Mononuclear cell (primary cell): ENCODE measurements at regions not wholly inside any gene's neighbourhood (a gene's known extent, or its start where the extent isn't known, plus 50 kb on each side); places are given as distances from the start of the nearest gene placed in this dataset.

Experiments
- H3K27me3 ChIP-seq: 2 replicates; pipeline ENCODE4 v1.6.0; 2011; ENCODE audit warnings: low read length, control low read depth; ENCODE audit not compliant: insufficient read depth
- H3K4me1 ChIP-seq: 2 replicates; pipeline ENCODE4 v1.5.1; 2011; ENCODE audit warnings: mild to moderate bottlenecking, low read length, control low read depth; ENCODE audit not compliant: insufficient read depth
- H3K4me3 ChIP-seq: 2 replicates; pipeline ENCODE4 v1.5.1; 2011; ENCODE audit warnings: mild to moderate bottlenecking, low read length, moderate library complexity
- H3K9me3 ChIP-seq: 2 replicates; pipeline ENCODE4 v1.5.1; 2011; ENCODE audit warnings: low read depth, mild to moderate bottlenecking, control low read depth, low read length

GRCh38 chr16:79369796-79370195, 230.7 kb downstream of the MAF start:
- H3K9me3 ChIP-seq: no peaks in the 10 kb centered on the region
- H3K27me3 ChIP-seq: no peaks in the 10 kb centered on the region
- peaks cover 5% of the 10 kb centered on the region for H3K4me1 ChIP-seq
- H3K4me3 ChIP-seq: no peak overlapping the region

GRCh38 chr16:79367822-79368221, 232.7 kb downstream of the MAF start:
- Histone ChIP-seq H3K27me3 (no peaks in the 10 kb centered on the region), H3K9me3 (no peaks in the 10 kb centered on the region), H3K4me3 (no peak overlapping the region), H3K4me1 (peaks cover 4% of the 10 kb centered on the region)

- Histone ChIP-seq H3K27me3 (no peaks in the 10 kb centered on the region), H3K4me1 (no peaks in the 10 kb centered on the region), H3K9me3 (no peaks in the 10 kb centered on the region), H3K4me3 (no peak overlapping the region)
These were observed 233.9 kb downstream of the MAF start for GRCh38 chr16:79366635-79367034.

- no peaks in the 10 kb centered on the region for H3K4me1 ChIP-seq
- no peaks in the 10 kb centered on the region for H3K27me3 ChIP-seq
- no peaks in the 10 kb centered on the region for H3K9me3 ChIP-seq
- H3K4me3 ChIP-seq: no peak overlapping the region
These were observed 234.8 kb downstream of the MAF start for GRCh38 chr16:79365702-79366101.

- Histone ChIP-seq H3K27me3 (no peaks in the 10 kb centered on the region), H3K4me1 (no peaks in the 10 kb centered on the region), H3K4me3 (no peak overlapping the region)
These were observed 237.1 kb downstream of the MAF start for GRCh38 chr16:79363484-79363883.

GRCh38 chr16:79363035-79363434, 237.5 kb downstream of the MAF start:
- no peaks in the 10 kb centered on the region for H3K4me1 ChIP-seq
- H3K9me3 ChIP-seq: no peaks in the 10 kb centered on the region
- no peaks in the 10 kb centered on the region for H3K27me3 ChIP-seq
- no peak overlapping the region for H3K4me3 ChIP-seq

More at GRCh38 chr16:79363484-79363883, 237.1 kb downstream of the MAF start:
- H3K9me3 ChIP-seq: no peaks in the 10 kb centered on the region

GRCh38 chr16:79362300-79362970, 238.1 kb downstream of the MAF start:
- Histone ChIP-seq H3K4me1 (no peaks in the 10 kb centered on the region), H3K27me3 (no peaks in the 10 kb centered on the region), H3K4me3 (no peak overlapping the region), H3K9me3 (no peaks in the 10 kb centered on the region)

- Histone ChIP-seq H3K4me3 (no peak overlapping the region), H3K9me3 (no peaks in the 10 kb centered on the region), H3K4me1 (no peaks in the 10 kb centered on the region), H3K27me3 (no peaks in the 10 kb centered on the region)
These were observed 239.3 kb downstream of the MAF start for GRCh38 chr16:79361132-79361751.

- Histone ChIP-seq H3K9me3 (no peaks in the 10 kb centered on the region), H3K4me1 (no peaks in the 10 kb centered on the region), H3K4me3 (no peak overlapping the region), H3K27me3 (no peaks in the 10 kb centered on the region)
These were observed 240.3 kb downstream of the MAF start for GRCh38 chr16:79360267-79360666.

- H3K4me1 ChIP-seq: no peaks in the 10 kb centered on the region
- H3K4me3 ChIP-seq: no peak overlapping the region
- no peaks in the 10 kb centered on the region for H3K9me3 ChIP-seq
- no peaks in the 10 kb centered on the region for H3K27me3 ChIP-seq
These were observed 241.5 kb downstream of the MAF start for GRCh38 chr16:79359082-79359481.

GRCh38 chr16:79358188-79358587, 242.3 kb downstream of the MAF start:
- Histone ChIP-seq H3K9me3 (no peaks in the 10 kb centered on the region), H3K4me1 (no peaks in the 10 kb centered on the region), H3K4me3 (no peak overlapping the region), H3K27me3 (no peaks in the 10 kb centered on the region)

GRCh38 chr16:79355600-79356358, 244.8 kb downstream of the MAF start:
- no peaks in the 10 kb centered on the region for H3K27me3 ChIP-seq
- H3K9me3 ChIP-seq: no peaks in the 10 kb centered on the region
- H3K4me1 ChIP-seq: no peaks in the 10 kb centered on the region
- H3K4me3 ChIP-seq: no peak overlapping the region

- H3K4me3 ChIP-seq: no peak overlapping the region
- H3K4me1 ChIP-seq: no peaks in the 10 kb centered on the region
- no peaks in the 10 kb centered on the region for H3K9me3 ChIP-seq
- no peaks in the 10 kb centered on the region for H3K27me3 ChIP-seq
These were observed 248.6 kb downstream of the MAF start for GRCh38 chr16:79351927-79352326.

- no peaks in the 10 kb centered on the region for H3K27me3 ChIP-seq
- no peaks in the 10 kb centered on the region for H3K9me3 ChIP-seq
- H3K4me3 ChIP-seq: no peak overlapping the region
- no peaks in the 10 kb centered on the region for H3K4me1 ChIP-seq
These were observed 250.7 kb downstream of the MAF start for GRCh38 chr16:79349803-79350202.

GRCh38 chr16:79348521-79349306, 251.8 kb downstream of the MAF start:
- Histone ChIP-seq H3K27me3 (no peaks in the 10 kb centered on the region), H3K4me1 (no peaks in the 10 kb centered on the region), H3K4me3 (no peak overlapping the region), H3K9me3 (no peaks in the 10 kb centered on the region)
